Brain microvascular endothelial cell (primary cell): ENCODE measurements at regions not wholly inside any gene's neighbourhood (a gene's known extent, or its start where the extent isn't known, plus 50 kb on each side); places are given as distances from the start of the nearest gene placed in this dataset.

Experiments used
- DNase-seq: peaks from one replicate; pipeline ENCODE4 v3.0.0-alpha.2; 2020
- H3K27ac ChIP-seq: fragments of 250-450 bp; sonication (Bioruptor Pico); 2 replicates; pipeline ENCODE4 v1.5.1; 2020; ENCODE audit warnings: mild to moderate bottlenecking, moderate library complexity
- H3K27me3 ChIP-seq: fragments of 250-450 bp; sonication (Bioruptor Pico); replicated peaks from 2 replicates; pipeline ENCODE4 v1.5.1; 2020; ENCODE audit warnings: mild to moderate bottlenecking
- H3K36me3 ChIP-seq: fragments of 250-450 bp; sonication (Bioruptor Pico); replicated peaks from 2 replicates; pipeline ENCODE4 v1.5.1; 2020; ENCODE audit warnings: mild to moderate bottlenecking
- H3K4me3 ChIP-seq: 2 replicates; pipeline ENCODE4 v1.5.1; 2011; ENCODE audit warnings: low read depth, mild to moderate bottlenecking, control low read depth, low read length, moderate library complexity
- CTCF ChIP-seq: IDR thresholded peaks from 2 replicates; pipeline ENCODE4 v1.5.1; 2011; ENCODE audit warnings: low read depth, mild to moderate bottlenecking, moderate library complexity, low read length, control low read depth, inconsistent platforms; ENCODE audit errors: missing control alignments
- in situ Hi-C: cut with HindIII; loops from 2 replicates; pipeline ENCODE4 v1.10.0; 2017; ENCODE audit warnings: low sequenced_read_pairs, low pct_ligation_motif_present

GRCh38 chr22:49721211-49721763, 106.4 kb downstream of the BRD1 start:
- no peak for TF ChIP-seq CTCF
- DNase-seq, result no peak
- Histone ChIP-seq H3K4me3 (no peak overlapping the region), H3K27ac (no peak overlapping the region), H3K27me3 (peaks cover 4% of the 10 kb centered on the region), H3K36me3 (no peaks in the 10 kb centered on the region)
- in situ Hi-C loops, result no loop called here

- Histone ChIP-seq H3K4me3 (no peak overlapping the region), H3K36me3 (no peaks in the 10 kb centered on the region), H3K27me3 (no peaks in the 10 kb centered on the region), H3K27ac (no peak overlapping the region)
- in situ Hi-C loops, result no loop called here
- TF ChIP-seq CTCF, result no peak
- DNase-seq, result no peak
Measured at GRCh38 chr22:49720279-49720959, 107.3 kb downstream of the BRD1 start.

GRCh38 chr22:49719046-49719445, 108.6 kb downstream of the BRD1 start:
- DNase-seq, result no peak
- H3K4me3 ChIP-seq, result no peak overlapping the region
- H3K36me3 ChIP-seq, result no peaks in the 10 kb centered on the region
- in situ Hi-C loops, result no loop called here
- TF ChIP-seq CTCF, result no peak
- no peak overlapping the region for H3K27ac ChIP-seq
- no peaks in the 10 kb centered on the region for H3K27me3 ChIP-seq

GRCh38 chr22:49718396-49718795, 109.3 kb downstream of the BRD1 start:
- no peaks in the 10 kb centered on the region for H3K27me3 ChIP-seq
- H3K27ac ChIP-seq, result no peak overlapping the region
- no peaks in the 10 kb centered on the region for H3K36me3 ChIP-seq
- in situ Hi-C loops, result no loop called here
- no peak for TF ChIP-seq CTCF
- no peak for DNase-seq
- H3K4me3 ChIP-seq, result no peak overlapping the region

- in situ Hi-C loops, result no loop called here
- DNase-seq, result no peak
Measured at GRCh38 chr22:49717322-49717919, 110.3 kb downstream of the BRD1 start.

More at GRCh38 chr22:49717322-49717919, 110.3 kb downstream of the BRD1 start:
- Histone ChIP-seq H3K4me3 (no peak overlapping the region), H3K27ac (no peak overlapping the region), H3K27me3 (no peaks in the 10 kb centered on the region), H3K36me3 (no peaks in the 10 kb centered on the region)
- no peak for TF ChIP-seq CTCF
